Iris pigment epithelial cell (primary cell): ENCODE measurements at regions not wholly inside any gene's neighbourhood (a gene's known extent, or its start where the extent isn't known, plus 50 kb on each side); places are given as distances from the start of the nearest gene placed in this dataset.
A peak's percentile ranks its signal among the peaks of the same experiment; 100 is the strongest.
"Not testable (repeated sequence)": the region's sequence is repeated elsewhere in the genome, so short reads cannot be mapped to it uniquely, and the experiment has no call there.

ENCODE experiments used
- DNase-seq: peaks from one replicate; pipeline ENCODE4 v3.0.0-alpha.2; 2011; ENCODE audit warnings: low read depth

DNA sequence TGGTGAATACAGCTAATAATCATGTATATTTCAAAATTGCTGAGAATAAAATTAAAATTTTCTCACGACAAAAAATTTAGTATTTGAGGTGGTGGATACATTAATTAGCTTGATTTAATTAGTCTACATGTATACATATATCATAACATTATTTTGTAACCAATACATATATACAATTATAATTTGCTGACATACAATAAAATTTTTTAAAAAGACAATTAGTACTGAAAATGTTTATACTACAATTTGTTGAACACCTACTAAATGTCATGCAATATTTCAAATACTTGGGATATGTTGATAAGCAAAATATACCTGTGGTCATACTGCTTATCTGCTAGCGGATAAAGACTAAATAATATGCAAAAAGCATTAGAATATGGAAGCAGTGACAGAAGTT is 586.5 kb downstream of the SLITRK6 start:
- no peak for DNase-seq

GRCh38 chr13:85204668-85205344 is 594.4 kb downstream of the SLITRK6 start:
- DNase-seq, result no peak

- DNase-seq, result no peak
Observed at GRCh38 chr13:85197431-85197830, 601.8 kb downstream of the SLITRK6 start.

GRCh38 chr13:85194482-85194881 is 604.7 kb downstream of the SLITRK6 start:
- DNase-seq, result no peak

- no peak for DNase-seq
Observed at GRCh38 chr13:85191996-85192718, 607.1 kb downstream of the SLITRK6 start.

DNA sequence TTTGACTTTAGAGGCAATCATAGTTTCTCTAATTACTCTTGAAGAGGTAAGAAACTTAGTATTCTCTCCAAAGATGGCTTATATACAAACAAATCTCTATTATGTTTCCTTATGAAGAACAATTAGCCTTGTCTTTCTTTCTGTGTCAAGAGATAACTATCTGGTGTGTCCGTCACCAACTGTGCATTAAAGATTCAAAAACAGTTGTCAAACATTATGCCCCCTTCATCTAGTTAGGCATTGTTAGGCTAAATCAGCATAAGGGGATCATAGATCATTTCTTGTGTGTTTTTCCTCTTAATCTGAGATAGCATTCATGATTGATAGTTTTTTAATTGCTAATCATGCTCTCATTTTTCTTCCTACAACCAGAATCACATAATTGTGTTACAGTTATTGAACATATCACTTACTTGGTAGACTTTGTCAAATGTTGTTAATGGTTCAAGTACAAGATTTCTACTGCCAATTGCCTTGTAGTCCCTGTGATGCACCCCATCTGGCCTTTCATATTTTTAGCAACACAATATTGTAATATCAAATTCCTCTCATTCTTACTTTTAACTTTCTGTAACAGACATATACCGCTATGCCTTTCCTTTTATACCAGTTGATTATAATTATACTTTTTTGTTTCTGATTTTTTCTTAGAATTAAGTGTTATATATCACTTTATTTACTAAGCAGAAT is 612.7 kb downstream of the SLITRK6 start:
- no peak for DNase-seq

DNA sequence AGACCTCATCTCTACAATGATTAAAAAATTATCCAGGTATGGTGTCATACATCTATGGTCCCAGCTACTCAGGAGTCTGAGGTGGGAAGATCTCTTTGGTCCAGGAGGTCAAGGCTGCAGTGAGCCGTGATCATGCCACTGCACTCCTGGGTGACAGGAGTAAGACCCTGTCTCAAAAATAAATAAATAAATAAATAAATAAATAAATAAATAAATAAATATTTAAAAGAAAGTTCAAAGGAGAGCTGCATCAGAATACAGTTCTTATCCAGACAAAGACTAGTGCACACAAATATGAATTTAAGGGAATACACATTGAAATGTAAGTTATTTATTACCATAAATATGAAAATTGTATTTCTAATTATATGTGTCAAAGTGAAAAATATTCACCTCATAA is 624.9 kb downstream of the SLITRK6 start:
- no peak for DNase-seq

- no peak for DNase-seq
Observed at GRCh38 chr13:85170372-85170771, 628.8 kb downstream of the SLITRK6 start.

DNA sequence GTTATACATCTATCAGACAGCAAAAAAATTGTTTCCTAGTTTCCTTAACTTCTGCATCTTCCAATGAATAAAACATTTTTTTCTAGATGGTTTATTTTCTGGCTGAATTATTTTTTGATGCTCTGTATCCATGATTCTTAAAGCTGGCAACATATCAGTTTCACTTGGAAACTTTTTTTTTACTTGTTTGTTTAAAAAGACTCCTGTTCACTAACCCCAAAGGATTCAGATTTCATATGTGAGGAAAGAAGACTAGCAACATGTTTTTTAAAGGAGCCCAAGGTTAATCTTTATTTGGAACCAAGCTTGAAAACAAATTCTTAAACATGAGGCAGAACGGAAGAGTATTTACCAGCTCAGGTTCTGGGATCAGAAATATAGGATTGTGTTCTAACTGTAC is 632.3 kb downstream of the SLITRK6 start:
- no peak for DNase-seq

- DNase-seq, result no peak
Observed at GRCh38 chr13:85163063-85163462, 636.2 kb downstream of the SLITRK6 start.

DNA sequence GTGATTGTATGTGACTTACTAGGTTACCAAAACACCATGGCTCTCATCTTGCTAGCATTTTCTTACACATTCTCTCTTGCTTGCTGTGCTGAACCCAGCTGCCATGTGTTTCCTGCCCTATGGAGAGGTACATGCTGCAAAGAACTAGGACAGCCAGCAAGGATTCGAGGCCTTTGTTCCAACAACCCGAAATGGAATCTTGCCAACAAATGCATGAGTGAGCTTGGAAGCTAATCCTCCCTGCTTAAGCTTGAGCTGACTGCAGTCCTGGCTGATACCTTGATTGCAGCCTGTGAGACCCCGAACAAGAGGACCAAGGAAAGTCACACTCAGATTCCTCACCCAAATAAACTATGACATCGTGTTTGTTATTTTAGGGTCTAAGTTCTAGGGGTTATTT is 651.2 kb downstream of the SLITRK6 start:
- peak; percentile 26 for DNase-seq

- DNase-seq, result no peak
Observed at GRCh38 chr13:85142351-85142927, 656.8 kb downstream of the SLITRK6 start.

DNA sequence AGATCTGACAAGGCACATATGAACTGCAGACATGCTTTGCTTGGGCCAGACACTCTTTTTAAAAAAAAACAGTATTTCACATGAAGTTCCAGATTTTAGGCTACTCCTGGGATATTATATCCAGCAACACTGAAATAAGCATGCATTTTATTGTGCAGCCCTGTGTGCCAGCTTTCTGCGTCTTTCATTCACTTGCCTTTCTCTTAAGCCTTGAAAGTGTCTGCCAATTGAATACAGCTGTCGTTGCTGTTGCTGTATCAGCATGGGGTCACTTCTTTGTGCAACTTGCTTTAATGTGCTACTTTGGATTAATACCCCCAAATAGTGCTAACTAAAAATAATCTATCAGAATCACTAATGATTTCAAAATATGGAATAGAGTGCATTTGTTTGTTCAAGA is 657.8 kb downstream of the SLITRK6 start:
- DNase-seq, result no peak

DNA sequence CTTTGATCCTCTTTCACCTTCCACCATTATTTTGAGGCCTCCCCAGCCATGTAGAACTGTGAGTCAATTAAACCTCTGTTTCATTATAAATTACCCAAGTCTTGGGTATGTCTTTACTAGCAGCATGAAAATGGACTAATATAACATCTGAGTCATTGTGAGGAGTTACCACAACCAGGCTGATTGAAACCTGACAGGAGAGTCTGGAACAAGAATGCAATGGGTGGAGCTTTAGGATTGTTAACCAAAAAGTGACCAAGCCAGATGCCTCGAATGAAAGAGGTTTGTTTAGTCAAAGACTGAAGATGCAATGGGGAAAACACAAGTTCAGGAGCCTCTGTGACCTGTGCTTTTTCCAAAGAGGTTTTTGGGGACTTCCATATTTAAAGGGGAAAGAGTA is 659.0 kb downstream of the SLITRK6 start:
- DNase-seq, result peak; percentile 0

DNA sequence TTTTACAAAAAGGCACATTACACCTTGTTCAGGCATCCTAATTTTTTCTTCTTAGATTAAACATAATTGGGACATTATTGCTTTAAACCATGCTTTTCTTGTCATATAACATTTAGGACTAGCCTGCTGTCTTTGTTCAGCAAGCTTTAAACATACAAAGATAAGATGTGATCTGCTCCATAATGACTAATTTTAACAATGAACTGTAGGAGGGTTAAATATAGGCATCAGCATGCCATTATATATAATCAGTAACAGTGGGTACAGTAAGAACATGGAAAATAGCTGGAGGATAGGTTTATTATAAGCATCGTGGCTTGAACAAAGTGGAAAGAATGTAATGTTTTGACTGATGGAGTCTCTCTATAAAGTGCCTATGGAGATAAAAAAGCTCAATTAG is 661.7 kb downstream of the SLITRK6 start:
- no peak for DNase-seq

- DNase-seq, result no peak
Observed at GRCh38 chr13:85132986-85133385, 666.2 kb downstream of the SLITRK6 start.

- DNase-seq, result not testable (repeated sequence)
Observed at GRCh38 chr13:85123501-85123900, 675.7 kb downstream of the SLITRK6 start.

GRCh38 chr13:85108356-85108755 is 690.9 kb downstream of the SLITRK6 start:
- no peak for DNase-seq

- DNase-seq, result no peak
Observed at GRCh38 chr13:85099245-85099644, 700.0 kb downstream of the SLITRK6 start.

DNA sequence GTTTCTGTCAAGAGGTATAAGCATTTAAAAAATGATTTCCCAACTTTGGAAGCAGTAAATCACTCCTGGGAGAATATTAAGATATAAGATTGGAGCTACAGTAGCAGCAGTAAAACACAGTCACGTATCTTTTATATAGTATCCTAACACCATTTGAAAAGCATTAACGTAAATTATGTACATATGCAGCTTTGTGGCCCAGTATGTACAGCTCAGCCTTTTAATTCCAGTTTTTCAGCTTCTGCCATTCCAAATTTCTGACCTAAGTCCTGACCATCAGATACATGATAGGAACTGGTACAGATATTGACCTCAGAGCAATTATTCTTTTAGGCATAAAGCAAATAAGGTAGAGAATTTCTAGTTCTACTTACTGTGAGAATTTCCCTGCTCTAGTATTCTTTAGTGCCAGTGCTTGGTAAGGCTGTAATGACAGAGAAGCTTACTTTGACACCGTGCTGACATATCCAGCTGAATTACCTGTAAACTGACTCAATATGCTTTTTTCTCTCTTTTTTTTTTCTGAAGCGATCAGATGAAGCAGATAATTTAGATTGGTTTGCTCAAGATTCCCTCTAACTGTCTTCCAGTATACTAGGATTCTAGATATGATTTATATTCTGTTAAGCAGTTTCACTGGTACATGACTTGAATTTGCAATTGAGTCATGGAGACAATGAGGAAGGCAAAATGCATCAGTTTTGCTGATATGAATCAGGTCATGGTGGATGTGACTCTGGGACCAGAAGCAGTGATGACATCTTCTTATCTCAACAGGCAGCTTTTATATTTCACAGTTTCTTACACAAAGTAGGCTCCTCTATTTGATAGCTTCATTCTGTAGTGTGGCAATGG is 703.6 kb downstream of the SLITRK6 start:
- DNase-seq, result no peak

GRCh38 chr13:85093808-85094207 is 705.4 kb downstream of the SLITRK6 start:
- DNase-seq, result peak; percentile 5
